Smooth muscle cell (in vitro differentiated cells): ENCODE measurements at regions not wholly inside any gene's neighbourhood (a gene's known extent, or its start where the extent isn't known, plus 50 kb on each side); places are given as distances from the start of the nearest gene placed in this dataset.
A peak's percentile ranks its signal among the peaks of the same experiment; 100 is the strongest.

Source experiments
- DNase-seq: peaks from one replicate; lab custom pipeline; 2025; ENCODE audit not compliant: unreplicated experiment; lab: John Stamatoyannopoulos, UW
- H2AFZ ChIP-seq: fragments of 200-600 bp; sonication (generic); 2 replicates; pipeline ENCODE4 v1.6.0; 2016; ENCODE audit warnings: antibody characterized with exemption, low read depth, mild to moderate bottlenecking
- H3F3A ChIP-seq: fragments of 200-600 bp; sonication (generic); 2 replicates; pipeline ENCODE4 v1.6.0; 2017; ENCODE audit warnings: antibody characterized with exemption, low read depth
- H3K27ac ChIP-seq: fragments of 200-600 bp; sonication (generic); 2 replicates; pipeline ENCODE4 v1.5.1; 2016; ENCODE audit warnings: low read depth, mild to moderate bottlenecking
- H3K27me3 ChIP-seq: fragments of 200-600 bp; sonication (generic); 2 replicates; pipeline ENCODE4 v1.6.1; 2016; ENCODE audit warnings: low read depth, mild to moderate bottlenecking
- H3K36me3 ChIP-seq: fragments of 200-600 bp; sonication (generic); 2 replicates; pipeline ENCODE4 v1.5.1; 2016; ENCODE audit warnings: low read depth
- H3K4me1 ChIP-seq: fragments of 200-600 bp; sonication (generic); 2 replicates; pipeline ENCODE4 v1.5.1; 2016; ENCODE audit warnings: low read depth
- H3K4me2 ChIP-seq: fragments of 200-600 bp; sonication (generic); 2 replicates; pipeline ENCODE4 v1.6.0; 2016; ENCODE audit warnings: mild to moderate bottlenecking
- H3K4me3 ChIP-seq: fragments of 200-600 bp; sonication (generic); 2 replicates; pipeline ENCODE4 v1.5.1; 2016; ENCODE audit warnings: mild to moderate bottlenecking
- H3K79me2 ChIP-seq: fragments of 200-600 bp; sonication (generic); 2 replicates; pipeline ENCODE4 v1.6.0; 2016; ENCODE audit warnings: low read depth, mild to moderate bottlenecking
- H3K9ac ChIP-seq: fragments of 200-600 bp; sonication (generic); 2 replicates; pipeline ENCODE4 v1.6.0; 2016; ENCODE audit warnings: low read depth
- H3K9me3 ChIP-seq: fragments of 200-600 bp; sonication (generic); replicated peaks from 2 replicates; pipeline ENCODE4 v1.5.1; 2016; ENCODE audit warnings: low read depth
- H4K20me1 ChIP-seq: fragments of 200-600 bp; sonication (generic); 2 replicates; pipeline ENCODE4 v1.6.0; 2016; ENCODE audit warnings: low read depth
- WGBS: methylation state at CpG from one replicate; pipeline ENCODE4 v1.1.7; 2016; ENCODE audit warnings: low lambda C conversion rate; 5-methylcytosine and 5-hydroxymethylcytosine counted together
- TF ChIP-seq, protein P1 (sequence below): fragments of 200-600 bp; sonication (generic); IDR thresholded peaks from 2 replicates; pipeline ENCODE4 v1.5.1; 2017; ENCODE audit warnings: borderline replicate concordance, mild to moderate bottlenecking, antibody characterized with exemption; ENCODE audit not compliant: insufficient read depth, poor library complexity, severe bottlenecking

DNA sequence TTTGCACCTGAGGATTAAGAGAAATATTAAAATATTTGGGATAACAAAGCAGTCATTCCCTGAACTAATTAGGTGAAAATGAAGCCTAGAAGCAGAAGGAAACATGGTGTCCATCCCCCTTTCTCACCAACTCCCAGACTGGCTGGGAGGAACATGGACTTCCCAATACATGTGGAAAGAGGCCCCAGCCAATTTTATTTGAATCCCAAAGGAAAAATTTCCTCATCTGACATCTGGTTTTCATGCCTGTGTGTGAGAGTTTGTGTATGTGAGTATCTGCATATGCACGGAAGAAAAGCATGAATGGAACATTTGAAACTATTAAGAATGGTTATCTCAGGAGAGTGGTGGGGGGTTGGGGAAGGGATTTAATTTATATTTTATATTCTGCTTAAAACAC is 84.3 kb downstream of the COPS8 start:
- 24% methylated on average over 1 of the region's 1 CpG for WGBS

GRCh38 chr2:237171396-237171795 is 85.7 kb downstream of the COPS8 start:
- TF ChIP-seq, protein P1, sequence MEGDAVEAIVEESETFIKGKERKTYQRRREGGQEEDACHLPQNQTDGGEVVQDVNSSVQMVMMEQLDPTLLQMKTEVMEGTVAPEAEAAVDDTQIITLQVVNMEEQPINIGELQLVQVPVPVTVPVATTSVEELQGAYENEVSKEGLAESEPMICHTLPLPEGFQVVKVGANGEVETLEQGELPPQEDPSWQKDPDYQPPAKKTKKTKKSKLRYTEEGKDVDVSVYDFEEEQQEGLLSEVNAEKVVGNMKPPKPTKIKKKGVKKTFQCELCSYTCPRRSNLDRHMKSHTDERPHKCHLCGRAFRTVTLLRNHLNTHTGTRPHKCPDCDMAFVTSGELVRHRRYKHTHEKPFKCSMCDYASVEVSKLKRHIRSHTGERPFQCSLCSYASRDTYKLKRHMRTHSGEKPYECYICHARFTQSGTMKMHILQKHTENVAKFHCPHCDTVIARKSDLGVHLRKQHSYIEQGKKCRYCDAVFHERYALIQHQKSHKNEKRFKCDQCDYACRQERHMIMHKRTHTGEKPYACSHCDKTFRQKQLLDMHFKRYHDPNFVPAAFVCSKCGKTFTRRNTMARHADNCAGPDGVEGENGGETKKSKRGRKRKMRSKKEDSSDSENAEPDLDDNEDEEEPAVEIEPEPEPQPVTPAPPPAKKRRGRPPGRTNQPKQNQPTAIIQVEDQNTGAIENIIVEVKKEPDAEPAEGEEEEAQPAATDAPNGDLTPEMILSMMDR = peak; percentile 26
- H3K4me2 ChIP-seq = peak overlapping the region; percentile 78
- H3K9ac ChIP-seq = peak overlapping the region; percentile 52
- no peaks in the 10 kb centered on the region for H3K27me3 ChIP-seq
- H3K79me2 ChIP-seq = peaks cover 36% of the 10 kb centered on the region
- DNase-seq = no peak
- H3K4me1 ChIP-seq = peaks cover 11% of the 10 kb centered on the region
- H3K27ac ChIP-seq = peak overlapping the region; percentile 92
- no peaks in the 10 kb centered on the region for H4K20me1 ChIP-seq
- no peak overlapping the region for H2AFZ ChIP-seq
- WGBS = 1% methylated on average over 8 of the region's 8 CpGs
- peaks cover 10% of the 10 kb centered on the region for H3K9me3 ChIP-seq
- peaks cover 45% of the 10 kb centered on the region for H3F3A ChIP-seq
- H3K4me3 ChIP-seq = peak overlapping the region; percentile 9
- peaks cover 9% of the 10 kb centered on the region for H3K36me3 ChIP-seq

More for the DNA sequence above, 84.3 kb downstream of the COPS8 start:
- no peak for DNase-seq
- Histone ChIP-seq H3K27ac (peak overlapping the region; percentile 92), H3K4me2 (peak overlapping the region; percentile 6), H3K36me3 (peaks cover 7% of the 10 kb centered on the region), H3K27me3 (no peaks in the 10 kb centered on the region), H3K9ac (no peak overlapping the region), H3K9me3 (peaks cover 10% of the 10 kb centered on the region), H3K4me3 (no peak overlapping the region), H3K79me2 (peaks cover 34% of the 10 kb centered on the region), H4K20me1 (no peaks in the 10 kb centered on the region), H2AFZ (no peak overlapping the region), H3K4me1 (peaks cover 14% of the 10 kb centered on the region), H3F3A (peaks cover 56% of the 10 kb centered on the region)
- TF ChIP-seq, protein P1 = no peak

- Histone ChIP-seq H3K27ac (peak overlapping the region; percentile 92), H4K20me1 (no peaks in the 10 kb centered on the region), H3K79me2 (peaks cover 36% of the 10 kb centered on the region), H3K4me1 (peaks cover 11% of the 10 kb centered on the region), H3K4me2 (peak overlapping the region; percentile 78), H3K36me3 (peaks cover 9% of the 10 kb centered on the region), H3F3A (peaks cover 45% of the 10 kb centered on the region), H3K4me3 (peak overlapping the region; percentile 9), H3K9me3 (peaks cover 10% of the 10 kb centered on the region), H3K9ac (peak overlapping the region; percentile 52), H2AFZ (peak overlapping the region; percentile 22), H3K27me3 (no peaks in the 10 kb centered on the region)
- TF ChIP-seq, protein P1 = no peak
- WGBS = 14% methylated on average over 4 of the region's 4 CpGs
- DNase-seq = no peak
Observed at GRCh38 chr2:237171881-237172280, 86.2 kb downstream of the COPS8 start.

GRCh38 chr2:237177052-237177451 is 91.4 kb downstream of the COPS8 start:
- Histone ChIP-seq H3K27me3 (no peaks in the 10 kb centered on the region), H3K36me3 (peaks cover 9% of the 10 kb centered on the region), H3F3A (peaks cover 46% of the 10 kb centered on the region), H4K20me1 (no peaks in the 10 kb centered on the region), H3K4me2 (no peak overlapping the region), H2AFZ (no peak overlapping the region), H3K27ac (peak overlapping the region; percentile 91), H3K4me1 (peaks cover 9% of the 10 kb centered on the region), H3K9ac (no peak overlapping the region), H3K79me2 (peaks cover 13% of the 10 kb centered on the region), H3K9me3 (peaks cover 10% of the 10 kb centered on the region), H3K4me3 (no peak overlapping the region)
- 96% methylated on average over 1 of the region's 1 CpG for WGBS
- TF ChIP-seq, protein P1 = no peak
- no peak for DNase-seq
